Panc1 (cell line): ENCODE measurements at regions not wholly inside any gene's neighbourhood (a gene's known extent, or its start where the extent isn't known, plus 50 kb on each side); places are given as distances from the start of the nearest gene placed in this dataset.

ENCODE experiments used
- ATAC-seq: fragments of 200-7000 bp; cut with Tn5 transposase; 2 replicates; pipeline ENCODE4 v1.9.1; 2020; ENCODE audit warnings: mild to moderate bottlenecking, moderate library complexity
- BruUV-seq: library from RNA; stranded (reverse); fragments of 400-500 nt; replicated peaks from 2 replicates; lab custom pipeline; 2021; lab: Mats Ljungman, UMichigan
- CTCF ChIA-PET: fragments of 300-600 bp; sonication (Branson Sonifier 250); formaldehyde crosslinking; loops from one replicate; lab custom pipeline; 2022; ENCODE audit warnings: antibody characterized with exemption; lab: Charles Lee
- POLR2A ChIA-PET: fragments of 300-600 bp; sonication (Branson Sonifier 250); formaldehyde crosslinking; loops from one replicate; lab custom pipeline; 2022; ENCODE audit warnings: antibody characterized with exemption; lab: Charles Lee
- DNase-seq: peaks from one replicate; pipeline ENCODE4 v3.0.0-alpha.2; 2010; ENCODE audit warnings: low read depth, low spot score
- H3K27ac ChIP-seq: 2 replicates; pipeline ENCODE4 v1.5.1; 2011; ENCODE audit warnings: mild to moderate bottlenecking, low read length, inconsistent platforms
- H3K27me3 ChIP-seq: fragments of 200-500 bp; sonication (Bioruptor generic); 2 replicates; pipeline ENCODE4 v1.6.0; 2014; ENCODE audit warnings: low read length, inconsistent platforms; ENCODE audit not compliant: control insufficient read depth, insufficient read depth
- H3K36me3 ChIP-seq: fragments of 200-500 bp; sonication (Bioruptor generic); 2 replicates; pipeline ENCODE4 v1.5.1; 2014; ENCODE audit warnings: inconsistent platforms, mild to moderate bottlenecking, low read length, moderate library complexity; ENCODE audit not compliant: control insufficient read depth, insufficient read depth
- H3K4me1 ChIP-seq: 2 replicates; pipeline ENCODE4 v1.5.1; 2011; ENCODE audit warnings: inconsistent platforms, mild to moderate bottlenecking, low read length, moderate library complexity; ENCODE audit not compliant: control insufficient read depth, insufficient read depth
- H3K4me3 ChIP-seq, 2 experiments: 2 replicates each; pipeline ENCODE4 v1.5.1; 2011 to 2012; ENCODE audit warnings: low read depth in 2 of 2, low read length in 2 of 2, mild to moderate bottlenecking in 2 of 2, inconsistent platforms in 1 of 2, moderate library complexity in 1 of 2
- H3K9me3 ChIP-seq: fragments of 200-500 bp; sonication (Bioruptor generic); 2 replicates; pipeline ENCODE4 v1.5.1; 2014; ENCODE audit warnings: low read depth, mild to moderate bottlenecking, inconsistent platforms, low read length, moderate library complexity; ENCODE audit not compliant: control insufficient read depth, insufficient read depth
- POLR2AphosphoS5 ChIP-seq: IDR thresholded peaks from 2 replicates; pipeline ENCODE4 v1.6.1; 2012; ENCODE audit warnings: mild to moderate bottlenecking, low read depth, low read length, moderate library complexity
- SIN3A ChIP-seq: IDR thresholded peaks from 2 replicates; pipeline ENCODE4 v1.6.1; 2012; ENCODE audit warnings: low read depth, mild to moderate bottlenecking, low read length, moderate library complexity, borderline replicate concordance; ENCODE audit not compliant: insufficient read depth
- TCF7L2 ChIP-seq: IDR thresholded peaks from 2 replicates; pipeline ENCODE4 v1.6.1; 2011; ENCODE audit warnings: mild to moderate bottlenecking, low read depth, low read length, inconsistent platforms
- in situ Hi-C: cut with HindIII; loops from 2 replicates; pipeline ENCODE4 v1.10.0; 2016; ENCODE audit warnings: low sequenced_read_pairs, low pct_unique_long_range_greater_than_20kb
- intact Hi-C: fragments of 100-400 bp; cut with micrococcal nuclease; formaldehyde crosslinking; loops from one replicate; pipeline ENCODE4 v1.10.0; 2022; ENCODE audit not compliant: unreplicated experiment
- TF ChIP-seq, protein P1 (sequence below): fragments of 450-650 bp; IDR thresholded peaks from 2 replicates; pipeline ENCODE4 v1.5.1; 2017; ENCODE audit warnings: mild to moderate bottlenecking
- TF ChIP-seq, protein P2 (sequence below), 2 experiments: IDR thresholded peaks; 2 replicates each; pipeline ENCODE4 v1.6.1; 2011 to 2012; ENCODE audit warnings: low read depth in 2 of 2, control low read depth in 1 of 2, low read length in 1 of 2, mild to moderate bottlenecking in 1 of 2, moderate library complexity in 1 of 2; ENCODE audit not compliant: insufficient read depth in 1 of 2

DNA sequence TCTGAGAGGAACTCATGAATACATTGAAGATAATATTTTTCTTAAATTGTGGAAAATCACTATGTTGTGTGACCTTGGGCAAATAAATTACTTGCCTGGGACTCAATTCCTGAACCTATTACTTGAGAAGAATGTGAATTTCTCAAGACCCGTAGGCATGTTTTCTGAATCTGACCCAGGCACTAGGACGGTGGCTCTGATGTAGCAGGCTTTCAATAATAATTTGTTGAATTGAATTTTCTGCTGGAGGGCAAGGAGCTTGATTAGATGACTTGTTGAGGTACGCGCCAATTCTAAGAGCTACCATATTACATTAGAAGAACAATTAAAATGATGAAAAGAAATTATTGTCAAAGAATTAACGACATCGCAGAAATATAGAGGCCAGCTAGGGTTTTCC, 150.2 kb upstream of the LRRC3B start:
- Histone ChIP-seq H3K4me1 (no peaks in the 10 kb centered on the region), H3K36me3 (no peaks in the 10 kb centered on the region), H3K27ac (no peak overlapping the region), H3K27me3 (no peaks in the 10 kb centered on the region), H3K4me3 (no peak overlapping the region), H3K9me3 (no peaks in the 10 kb centered on the region)
- CTCF ChIA-PET = no interaction called here
- no peak for DNase-seq
- intact Hi-C loops (no loop called here), in situ Hi-C loops (no loop called here)
- POLR2A ChIA-PET = no interaction called here
- no peak for TF ChIP-seq SIN3A
- TF ChIP-seq, protein P1, sequence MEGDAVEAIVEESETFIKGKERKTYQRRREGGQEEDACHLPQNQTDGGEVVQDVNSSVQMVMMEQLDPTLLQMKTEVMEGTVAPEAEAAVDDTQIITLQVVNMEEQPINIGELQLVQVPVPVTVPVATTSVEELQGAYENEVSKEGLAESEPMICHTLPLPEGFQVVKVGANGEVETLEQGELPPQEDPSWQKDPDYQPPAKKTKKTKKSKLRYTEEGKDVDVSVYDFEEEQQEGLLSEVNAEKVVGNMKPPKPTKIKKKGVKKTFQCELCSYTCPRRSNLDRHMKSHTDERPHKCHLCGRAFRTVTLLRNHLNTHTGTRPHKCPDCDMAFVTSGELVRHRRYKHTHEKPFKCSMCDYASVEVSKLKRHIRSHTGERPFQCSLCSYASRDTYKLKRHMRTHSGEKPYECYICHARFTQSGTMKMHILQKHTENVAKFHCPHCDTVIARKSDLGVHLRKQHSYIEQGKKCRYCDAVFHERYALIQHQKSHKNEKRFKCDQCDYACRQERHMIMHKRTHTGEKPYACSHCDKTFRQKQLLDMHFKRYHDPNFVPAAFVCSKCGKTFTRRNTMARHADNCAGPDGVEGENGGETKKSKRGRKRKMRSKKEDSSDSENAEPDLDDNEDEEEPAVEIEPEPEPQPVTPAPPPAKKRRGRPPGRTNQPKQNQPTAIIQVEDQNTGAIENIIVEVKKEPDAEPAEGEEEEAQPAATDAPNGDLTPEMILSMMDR = no peak
- BruUV-seq = no TSS peak
- no peak for ATAC-seq

DNA sequence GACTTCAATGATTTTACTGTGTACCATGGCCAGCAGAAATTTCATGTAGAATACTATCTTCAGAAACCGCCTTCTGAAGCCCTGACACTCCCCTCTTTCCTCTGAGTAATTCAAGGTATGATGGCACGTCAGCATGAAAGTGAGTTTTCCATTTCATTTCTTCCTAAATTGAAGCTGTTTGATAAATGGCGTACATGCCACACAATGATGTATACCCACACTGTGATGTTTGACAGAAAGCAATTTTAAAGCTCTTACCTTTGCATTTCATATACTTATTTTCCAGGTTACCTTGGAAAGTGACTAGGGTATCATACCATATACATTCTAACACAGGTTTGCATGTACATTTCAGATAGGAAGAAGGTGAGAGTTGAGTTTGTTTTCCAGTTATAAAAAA, 147.9 kb upstream of the LRRC3B start:
- Histone ChIP-seq H3K36me3 (no peaks in the 10 kb centered on the region), H3K27ac (no peak overlapping the region), H3K4me1 (no peaks in the 10 kb centered on the region), H3K9me3 (no peaks in the 10 kb centered on the region), H3K4me3 (no peak overlapping the region), H3K27me3 (no peaks in the 10 kb centered on the region)
- no TSS peak for BruUV-seq
- no peak for DNase-seq
- ATAC-seq = no peak
- in situ Hi-C loops (no loop called here), intact Hi-C loops (no loop called here)
- POLR2A ChIA-PET = no interaction called here
- CTCF ChIA-PET = no interaction called here
- TF ChIP-seq SIN3A (no peak), TCF7L2 (no peak), POLR2AphosphoS5 (no peak)
- TF ChIP-seq, protein P2, sequence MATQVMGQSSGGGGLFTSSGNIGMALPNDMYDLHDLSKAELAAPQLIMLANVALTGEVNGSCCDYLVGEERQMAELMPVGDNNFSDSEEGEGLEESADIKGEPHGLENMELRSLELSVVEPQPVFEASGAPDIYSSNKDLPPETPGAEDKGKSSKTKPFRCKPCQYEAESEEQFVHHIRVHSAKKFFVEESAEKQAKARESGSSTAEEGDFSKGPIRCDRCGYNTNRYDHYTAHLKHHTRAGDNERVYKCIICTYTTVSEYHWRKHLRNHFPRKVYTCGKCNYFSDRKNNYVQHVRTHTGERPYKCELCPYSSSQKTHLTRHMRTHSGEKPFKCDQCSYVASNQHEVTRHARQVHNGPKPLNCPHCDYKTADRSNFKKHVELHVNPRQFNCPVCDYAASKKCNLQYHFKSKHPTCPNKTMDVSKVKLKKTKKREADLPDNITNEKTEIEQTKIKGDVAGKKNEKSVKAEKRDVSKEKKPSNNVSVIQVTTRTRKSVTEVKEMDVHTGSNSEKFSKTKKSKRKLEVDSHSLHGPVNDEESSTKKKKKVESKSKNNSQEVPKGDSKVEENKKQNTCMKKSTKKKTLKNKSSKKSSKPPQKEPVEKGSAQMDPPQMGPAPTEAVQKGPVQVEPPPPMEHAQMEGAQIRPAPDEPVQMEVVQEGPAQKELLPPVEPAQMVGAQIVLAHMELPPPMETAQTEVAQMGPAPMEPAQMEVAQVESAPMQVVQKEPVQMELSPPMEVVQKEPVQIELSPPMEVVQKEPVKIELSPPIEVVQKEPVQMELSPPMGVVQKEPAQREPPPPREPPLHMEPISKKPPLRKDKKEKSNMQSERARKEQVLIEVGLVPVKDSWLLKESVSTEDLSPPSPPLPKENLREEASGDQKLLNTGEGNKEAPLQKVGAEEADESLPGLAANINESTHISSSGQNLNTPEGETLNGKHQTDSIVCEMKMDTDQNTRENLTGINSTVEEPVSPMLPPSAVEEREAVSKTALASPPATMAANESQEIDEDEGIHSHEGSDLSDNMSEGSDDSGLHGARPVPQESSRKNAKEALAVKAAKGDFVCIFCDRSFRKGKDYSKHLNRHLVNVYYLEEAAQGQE (IDR thresholded peaks at IDR 0.05; ENCODE audit: insufficient read depth in 1 of 2, low read depth in 2 of 2, low read length in 1 of 2) = no peak

DNA sequence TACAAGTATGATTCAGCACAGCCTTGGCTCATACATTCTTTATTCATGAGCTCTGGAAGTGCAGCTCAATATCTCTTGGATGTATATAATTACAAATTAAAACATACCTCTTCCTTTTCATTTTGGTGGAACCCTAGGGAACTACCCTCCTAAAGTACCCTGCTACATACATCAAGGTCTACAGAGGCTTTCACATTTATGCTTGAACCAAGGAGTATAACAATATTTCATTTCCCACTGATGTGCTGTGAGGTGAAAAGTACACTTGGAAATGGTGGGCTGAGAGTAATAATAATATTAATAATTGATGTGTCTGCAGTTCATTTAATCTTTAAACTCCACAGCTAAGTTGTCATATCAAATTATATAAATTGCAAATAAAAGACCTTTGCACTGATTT, 142.2 kb upstream of the LRRC3B start:
- no peaks in the 10 kb centered on the region for H3K4me1 ChIP-seq
- ChIA-PET CTCF (no interaction called here), POLR2A (interaction anchor here (0.7 kb wide), 1 partner anchor 597 kb away, joined by 3 read pairs; no protein-coding TSS in a partner anchor)
- H3K27me3 ChIP-seq = no peaks in the 10 kb centered on the region
- in situ Hi-C loops (no loop called here), intact Hi-C loops (no loop called here)
- TF ChIP-seq SIN3A (no peak), POLR2AphosphoS5 (no peak)
- TF ChIP-seq, protein P1 = no peak
- TF ChIP-seq, protein P2 (IDR thresholded peaks at IDR 0.05; ENCODE audit: insufficient read depth in 1 of 2, low read depth in 2 of 2, low read length in 1 of 2) = no peak
- no peak overlapping the region for H3K27ac ChIP-seq
- DNase-seq (no peak), ATAC-seq (no peak)
- no peaks in the 10 kb centered on the region for H3K9me3 ChIP-seq
- no peak overlapping the region for H3K4me3 ChIP-seq
- H3K36me3 ChIP-seq = no peaks in the 10 kb centered on the region
- no TSS peak for BruUV-seq
